HFFc6 (cell line): ENCODE measurements at regions not wholly inside any gene's neighbourhood (a gene's known extent, or its start where the extent isn't known, plus 50 kb on each side); places are given as distances from the start of the nearest gene placed in this dataset.

Experiments
- DNase-seq: peaks from one replicate; pipeline ENCODE4 v3.0.0-alpha.2; 2018
- H3K27ac Mint-ChIP-seq: 2 replicates; pipeline ENCODE4 v1.8.0; 2020; ENCODE audit warnings: mild to moderate bottlenecking, mixed read lengths
- H3K27me3 Mint-ChIP-seq: 2 replicates; pipeline ENCODE4 v1.8.0; 2021; ENCODE audit warnings: mild to moderate bottlenecking, moderate library complexity, mixed read lengths; ENCODE audit not compliant: insufficient read depth
- H3K36me3 Mint-ChIP-seq: 2 replicates; pipeline ENCODE4 v1.8.0; 2021; ENCODE audit warnings: low read depth, mixed read lengths
- H3K4me1 Mint-ChIP-seq: 2 replicates; pipeline ENCODE4 v1.8.0; 2020; ENCODE audit warnings: low read depth, mixed read lengths
- H3K4me3 Mint-ChIP-seq: 2 replicates; pipeline ENCODE4 v1.8.0; 2020; ENCODE audit warnings: mild to moderate bottlenecking, moderate library complexity, mixed read lengths
- H3K9me3 Mint-ChIP-seq: 2 replicates; pipeline ENCODE4 v1.8.0; 2020; ENCODE audit warnings: mild to moderate bottlenecking, mixed read lengths
- TF ChIP-seq, protein P1 (sequence below): fragments of 200-600 bp; sonication (generic); IDR thresholded peaks from 2 replicates; pipeline ENCODE4 v1.5.0; 2021; ENCODE audit warnings: antibody characterized with exemption, mild to moderate bottlenecking

DNA sequence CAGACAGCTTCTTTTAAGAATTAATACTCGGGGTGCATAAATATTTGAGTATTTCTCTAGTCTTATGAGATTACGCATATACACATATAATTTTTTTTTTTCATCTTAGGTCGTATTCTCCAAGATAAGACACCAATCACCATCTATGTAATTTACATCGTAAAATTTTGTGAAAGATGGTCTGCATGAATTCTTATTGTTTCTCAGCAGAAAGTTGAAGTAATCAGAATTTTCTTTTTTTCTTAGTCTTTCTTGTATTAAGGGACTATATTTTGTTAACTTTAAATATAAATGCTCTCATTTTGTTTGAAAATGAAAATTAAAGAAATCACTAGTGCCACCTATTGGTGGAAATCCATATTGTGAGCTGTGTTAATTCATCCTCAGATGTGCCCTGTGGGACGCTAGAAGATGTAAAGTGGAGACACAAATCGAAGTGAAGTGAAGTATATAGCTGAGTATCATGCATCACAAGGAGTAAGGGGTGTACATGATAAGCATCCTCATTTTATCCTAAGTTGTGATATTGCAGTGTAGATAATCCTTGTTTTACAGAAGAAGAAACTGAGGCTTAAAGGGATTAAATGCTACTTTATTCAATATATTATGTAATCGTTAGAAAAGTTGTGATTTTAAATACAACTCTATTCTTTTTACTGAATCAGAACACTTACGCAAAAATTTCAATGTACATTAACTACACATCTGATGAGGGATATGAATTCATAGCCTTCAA, 2084.3 kb downstream of the LRRC4C start:
- TF ChIP-seq, protein P1, sequence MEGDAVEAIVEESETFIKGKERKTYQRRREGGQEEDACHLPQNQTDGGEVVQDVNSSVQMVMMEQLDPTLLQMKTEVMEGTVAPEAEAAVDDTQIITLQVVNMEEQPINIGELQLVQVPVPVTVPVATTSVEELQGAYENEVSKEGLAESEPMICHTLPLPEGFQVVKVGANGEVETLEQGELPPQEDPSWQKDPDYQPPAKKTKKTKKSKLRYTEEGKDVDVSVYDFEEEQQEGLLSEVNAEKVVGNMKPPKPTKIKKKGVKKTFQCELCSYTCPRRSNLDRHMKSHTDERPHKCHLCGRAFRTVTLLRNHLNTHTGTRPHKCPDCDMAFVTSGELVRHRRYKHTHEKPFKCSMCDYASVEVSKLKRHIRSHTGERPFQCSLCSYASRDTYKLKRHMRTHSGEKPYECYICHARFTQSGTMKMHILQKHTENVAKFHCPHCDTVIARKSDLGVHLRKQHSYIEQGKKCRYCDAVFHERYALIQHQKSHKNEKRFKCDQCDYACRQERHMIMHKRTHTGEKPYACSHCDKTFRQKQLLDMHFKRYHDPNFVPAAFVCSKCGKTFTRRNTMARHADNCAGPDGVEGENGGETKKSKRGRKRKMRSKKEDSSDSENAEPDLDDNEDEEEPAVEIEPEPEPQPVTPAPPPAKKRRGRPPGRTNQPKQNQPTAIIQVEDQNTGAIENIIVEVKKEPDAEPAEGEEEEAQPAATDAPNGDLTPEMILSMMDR, result peak; percentile 84
- Mint-ChIP-seq H3K27me3 (no peaks in the 10 kb centered on the region), H3K27ac (no peak overlapping the region), H3K4me3 (no peak overlapping the region), H3K4me1 (peaks cover 6% of the 10 kb centered on the region; the same call in 1 of the 2 replicates), H3K36me3 (no peaks in the 10 kb centered on the region), H3K9me3 (no peaks in the 10 kb centered on the region)
- peak; percentile 31 for DNase-seq

DNA sequence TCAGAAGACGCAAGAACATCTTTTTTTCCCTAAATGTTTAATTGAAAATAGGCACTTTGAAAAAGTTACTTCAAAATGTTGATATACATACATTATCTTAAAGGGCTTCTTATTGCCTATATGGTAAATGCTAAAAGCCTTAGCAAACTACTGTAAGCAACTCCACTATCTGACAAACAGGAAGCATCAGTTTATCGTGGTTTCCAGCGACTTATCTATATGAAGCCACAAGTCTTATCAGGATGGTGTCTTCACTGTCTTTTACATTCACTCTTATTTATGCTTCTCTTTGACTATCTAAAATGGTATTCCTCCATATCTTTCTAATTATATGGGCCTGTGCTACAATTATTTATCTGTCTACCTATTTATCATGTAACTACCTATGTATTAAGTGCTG, 2091.9 kb downstream of the LRRC4C start:
- DNase-seq, result no peak
- Mint-ChIP-seq H3K27ac (no peak overlapping the region), H3K9me3 (peaks cover 2% of the 10 kb centered on the region; the same call in 1 of the 2 replicates), H3K27me3 (peaks cover 2% of the 10 kb centered on the region; the same call in 1 of the 2 replicates), H3K4me1 (peaks cover 16% of the 10 kb centered on the region; the same call in 1 of the 2 replicates), H3K36me3 (no peaks in the 10 kb centered on the region), H3K4me3 (no peak overlapping the region)
- TF ChIP-seq, protein P1, result no peak

GRCh38 chr11:39365809-39366436, 2093.5 kb downstream of the LRRC4C start:
- H3K36me3 Mint-ChIP-seq, result no peaks in the 10 kb centered on the region
- peaks cover 16% of the 10 kb centered on the region; the same call in 1 of the 2 replicates for H3K4me1 Mint-ChIP-seq
- TF ChIP-seq, protein P1, result peak; percentile 28; the same call in 1 of the 2 replicates
- H3K9me3 Mint-ChIP-seq, result peaks cover 7% of the 10 kb centered on the region; the same call in 1 of the 2 replicates
- H3K27ac Mint-ChIP-seq, result no peak overlapping the region
- no peak overlapping the region for H3K4me3 Mint-ChIP-seq
- peak; percentile 8 for DNase-seq
- peaks cover 2% of the 10 kb centered on the region; the same call in 1 of the 2 replicates for H3K27me3 Mint-ChIP-seq

- DNase-seq, result no peak
- Mint-ChIP-seq H3K9me3 (peaks cover 13% of the 10 kb centered on the region), H3K27me3 (no peaks in the 10 kb centered on the region), H3K27ac (no peak overlapping the region), H3K4me3 (no peak overlapping the region), H3K36me3 (no peaks in the 10 kb centered on the region), H3K4me1 (peaks cover 16% of the 10 kb centered on the region; the same call in 1 of the 2 replicates)
- TF ChIP-seq, protein P1, result no peak
These were observed 2095.9 kb downstream of the LRRC4C start for GRCh38 chr11:39363571-39363970.

DNA sequence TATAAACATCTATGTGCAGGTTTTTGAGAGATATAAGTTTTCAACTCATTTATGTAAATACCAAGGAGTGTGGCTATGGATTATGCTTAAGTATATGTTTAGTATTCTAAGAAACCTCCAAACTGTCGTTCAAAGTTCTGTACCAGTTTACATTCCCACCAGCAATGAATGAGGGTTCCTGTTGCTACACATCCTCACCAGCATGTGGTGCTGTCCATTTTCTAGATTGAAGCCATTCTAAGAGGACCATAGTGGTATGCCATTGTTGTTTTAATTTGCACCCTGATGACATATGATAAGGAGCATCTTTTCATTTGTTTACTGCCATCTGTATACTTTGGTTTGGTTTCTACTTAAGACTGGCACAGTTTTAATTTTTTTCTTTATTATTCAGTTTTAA, 2097.9 kb downstream of the LRRC4C start:
- H3K27me3 Mint-ChIP-seq, result no peaks in the 10 kb centered on the region
- DNase-seq, result no peak
- H3K9me3 Mint-ChIP-seq, result peaks cover 13% of the 10 kb centered on the region
- H3K4me3 Mint-ChIP-seq, result no peak overlapping the region
- TF ChIP-seq, protein P1, result no peak
- H3K36me3 Mint-ChIP-seq, result no peaks in the 10 kb centered on the region
- H3K27ac Mint-ChIP-seq, result no peak overlapping the region
- H3K4me1 Mint-ChIP-seq, result peaks cover 10% of the 10 kb centered on the region; the same call in 1 of the 2 replicates
